ENCODE measurements at regions not wholly inside any gene's neighbourhood (a gene's known extent, or its start where the extent isn't known, plus 50 kb on each side); places are given as distances from the start of the nearest gene placed in this dataset.

- DNase-seq = peak; percentile 89
Observed at GRCh38 chr6:134707342-134708031, 242.4 kb downstream of the ALDH8A1 start.

DNA sequence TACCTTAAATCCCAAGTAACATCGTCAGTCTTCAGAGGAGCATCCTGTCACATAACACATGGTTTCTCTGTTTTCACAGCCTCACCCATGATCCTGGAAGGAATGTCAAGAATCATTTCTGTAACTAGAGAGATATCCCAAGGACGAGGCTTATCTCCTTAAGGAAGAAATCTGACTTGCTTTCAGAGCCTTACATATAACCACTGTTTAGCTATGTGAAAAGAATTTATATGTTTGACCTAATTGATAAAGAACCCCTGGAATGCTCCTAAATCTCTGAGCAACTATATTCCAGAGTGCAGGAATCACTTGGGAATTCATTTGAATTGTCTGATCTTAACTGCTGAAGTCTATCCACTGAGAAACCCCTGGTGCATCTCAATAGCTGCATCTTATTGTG, 243.1 kb downstream of the ALDH8A1 start:
- peak; percentile 85 for DNase-seq

DNA sequence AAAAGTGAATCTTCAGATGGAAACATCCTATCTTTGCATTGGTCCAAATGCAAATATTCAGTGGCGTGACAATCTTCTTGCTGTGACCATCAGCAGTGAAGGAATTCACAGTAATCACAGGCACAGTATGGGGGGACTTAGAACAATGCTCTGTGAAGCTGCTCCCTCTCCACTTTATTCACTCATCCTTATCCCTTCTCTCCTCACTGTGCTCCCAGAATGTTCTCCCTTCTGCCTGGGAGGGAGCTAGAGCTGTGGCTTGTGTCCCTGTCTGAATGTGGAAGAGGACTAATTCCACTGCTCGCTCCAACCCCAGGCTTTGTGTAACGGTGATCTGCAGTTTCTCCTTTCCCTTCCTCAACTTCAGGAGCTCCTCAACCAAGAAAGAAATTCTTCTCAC, 243.7 kb downstream of the ALDH8A1 start:
- DNase-seq = no peak

- DNase-seq = no peak
Observed at GRCh38 chr6:134703206-134703605, 246.7 kb downstream of the ALDH8A1 start.

GRCh38 chr6:134702279-134702678, 247.6 kb downstream of the ALDH8A1 start:
- no peak for DNase-seq

DNA sequence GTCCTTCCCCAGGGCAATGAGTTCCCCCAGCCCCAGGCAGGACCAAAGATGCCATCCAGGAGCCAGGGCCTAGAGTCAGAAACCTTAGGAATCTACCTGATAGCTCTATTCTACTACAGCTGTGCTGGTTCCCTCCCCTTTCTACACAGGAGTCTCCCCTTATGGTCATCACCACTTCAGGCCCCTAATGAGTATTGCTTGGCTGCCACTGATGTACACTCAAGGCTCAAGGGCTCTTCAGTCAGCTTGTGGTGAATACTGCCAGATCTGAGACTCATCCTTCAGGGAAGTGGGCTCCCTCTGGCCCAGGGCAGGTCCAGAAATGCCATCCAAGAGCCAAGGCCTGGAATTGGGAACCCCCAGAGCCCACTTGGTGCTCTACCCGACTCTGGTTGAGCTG, 248.6 kb downstream of the ALDH8A1 start:
- no peak for DNase-seq

GRCh38 chr6:134698228-134698627, 251.7 kb downstream of the ALDH8A1 start:
- DNase-seq = no peak

DNA sequence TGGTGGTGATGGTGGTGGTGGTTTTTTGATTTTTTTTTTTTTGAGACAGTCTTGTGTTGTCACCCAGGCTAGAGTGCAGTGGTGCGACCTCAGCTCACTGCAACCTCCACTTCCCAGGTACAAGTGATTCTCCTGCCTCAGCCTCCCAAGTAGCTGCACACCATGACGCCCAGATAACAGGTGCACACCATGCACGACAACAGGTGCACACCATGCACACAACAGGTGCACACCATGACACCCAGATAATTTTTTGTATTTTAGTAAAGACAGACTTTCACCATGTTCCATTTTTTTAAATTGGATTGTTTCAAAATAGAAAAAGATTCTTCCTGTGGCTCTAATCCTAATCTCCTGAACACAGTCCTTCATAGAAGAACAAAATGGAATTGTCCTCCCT, 257.9 kb downstream of the ALDH8A1 start:
- DNase-seq = no peak

DNA sequence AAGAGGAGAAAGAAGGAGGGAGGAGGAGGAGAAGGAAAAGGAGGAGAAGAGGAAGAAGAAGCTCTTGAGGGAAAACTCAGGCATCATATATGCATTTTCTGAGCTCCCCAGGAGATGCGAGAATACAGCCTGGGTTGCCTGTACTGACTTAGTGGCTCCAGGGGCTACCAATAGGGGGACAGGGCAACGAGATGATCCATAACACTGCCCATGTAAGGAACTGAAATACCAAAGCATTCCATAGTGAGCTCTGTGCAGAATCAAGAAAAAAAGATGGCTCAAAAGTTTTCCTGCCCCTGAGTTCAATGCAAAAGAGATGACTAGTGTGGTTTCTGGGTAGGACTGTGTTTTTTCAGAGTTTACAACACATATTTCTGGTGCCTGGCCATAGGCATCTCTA, 258.7 kb downstream of the ALDH8A1 start:
- no peak for DNase-seq

- DNase-seq = no peak
Observed at GRCh38 chr6:134690048-134690447, 259.9 kb downstream of the ALDH8A1 start.

DNA sequence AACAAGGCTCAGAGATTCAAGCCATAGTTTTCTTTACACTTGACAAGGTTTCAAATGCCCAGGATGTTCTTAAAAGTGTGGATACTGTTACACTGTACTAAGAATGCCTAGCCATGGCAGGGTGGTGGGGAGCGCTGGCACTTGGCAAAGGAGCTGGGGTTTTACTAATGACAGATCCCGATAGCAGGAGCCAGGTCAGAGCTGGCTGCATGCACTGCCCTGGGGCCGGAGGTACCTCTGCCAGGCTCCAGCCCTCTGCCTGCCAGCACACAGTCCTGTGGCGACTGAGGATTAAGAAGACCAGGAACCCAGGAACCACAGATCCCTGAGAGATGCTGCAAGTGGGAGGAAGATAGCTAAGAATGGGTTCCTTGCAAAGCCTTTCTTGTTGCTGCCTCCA, 260.3 kb downstream of the ALDH8A1 start:
- DNase-seq = no peak

- no peak for DNase-seq
Observed at GRCh38 chr6:134689177-134689576, 260.7 kb downstream of the ALDH8A1 start.

GRCh38 chr6:134686071-134686470, 263.8 kb downstream of the ALDH8A1 start:
- peak; percentile 62 for DNase-seq

DNA sequence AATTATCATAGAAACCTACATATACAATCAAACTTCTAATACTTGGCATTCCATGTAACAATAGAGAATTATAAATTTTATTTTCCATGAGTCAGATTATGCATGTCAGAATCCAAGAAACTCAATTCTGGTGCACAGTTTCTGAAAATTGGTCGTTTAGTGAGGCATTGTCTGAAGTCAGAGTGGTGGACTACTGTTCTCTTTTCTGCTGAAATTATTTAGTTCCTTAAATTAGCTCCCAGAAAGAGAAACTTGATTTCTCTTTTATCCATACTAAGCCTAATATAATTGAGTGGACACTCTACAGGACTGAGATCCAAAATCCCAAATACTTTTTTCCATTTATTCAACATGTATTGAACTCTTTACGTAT, 265.5 kb downstream of the ALDH8A1 start:
- DNase-seq = no peak

- no peak for DNase-seq
Observed at GRCh38 chr6:134683783-134684422, 266.0 kb downstream of the ALDH8A1 start.

DNA sequence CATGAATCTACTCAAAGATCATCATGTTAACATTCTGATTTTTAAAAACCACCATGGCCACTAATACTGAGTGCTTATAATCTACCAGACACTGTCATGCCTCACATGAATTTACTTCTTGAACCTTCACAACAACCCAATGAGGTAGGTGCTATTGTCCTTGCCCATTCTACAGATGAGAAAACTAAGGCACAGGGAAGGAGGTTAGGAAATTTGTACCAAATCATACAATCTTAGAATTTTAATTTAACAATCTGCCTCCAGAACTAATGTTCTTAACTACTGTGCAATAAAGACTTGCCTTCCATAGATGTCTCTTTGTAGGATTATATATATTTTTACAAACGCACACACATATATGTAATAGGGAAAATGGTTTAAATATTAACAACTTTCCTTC, 269.5 kb downstream of the ALDH8A1 start:
- no peak for DNase-seq

GRCh38 chr6:134680021-134680420, 269.9 kb downstream of the ALDH8A1 start:
- DNase-seq = no peak

GRCh38 chr6:134678436-134678889, 271.4 kb downstream of the ALDH8A1 start:
- peak; percentile 92 for DNase-seq

DNA sequence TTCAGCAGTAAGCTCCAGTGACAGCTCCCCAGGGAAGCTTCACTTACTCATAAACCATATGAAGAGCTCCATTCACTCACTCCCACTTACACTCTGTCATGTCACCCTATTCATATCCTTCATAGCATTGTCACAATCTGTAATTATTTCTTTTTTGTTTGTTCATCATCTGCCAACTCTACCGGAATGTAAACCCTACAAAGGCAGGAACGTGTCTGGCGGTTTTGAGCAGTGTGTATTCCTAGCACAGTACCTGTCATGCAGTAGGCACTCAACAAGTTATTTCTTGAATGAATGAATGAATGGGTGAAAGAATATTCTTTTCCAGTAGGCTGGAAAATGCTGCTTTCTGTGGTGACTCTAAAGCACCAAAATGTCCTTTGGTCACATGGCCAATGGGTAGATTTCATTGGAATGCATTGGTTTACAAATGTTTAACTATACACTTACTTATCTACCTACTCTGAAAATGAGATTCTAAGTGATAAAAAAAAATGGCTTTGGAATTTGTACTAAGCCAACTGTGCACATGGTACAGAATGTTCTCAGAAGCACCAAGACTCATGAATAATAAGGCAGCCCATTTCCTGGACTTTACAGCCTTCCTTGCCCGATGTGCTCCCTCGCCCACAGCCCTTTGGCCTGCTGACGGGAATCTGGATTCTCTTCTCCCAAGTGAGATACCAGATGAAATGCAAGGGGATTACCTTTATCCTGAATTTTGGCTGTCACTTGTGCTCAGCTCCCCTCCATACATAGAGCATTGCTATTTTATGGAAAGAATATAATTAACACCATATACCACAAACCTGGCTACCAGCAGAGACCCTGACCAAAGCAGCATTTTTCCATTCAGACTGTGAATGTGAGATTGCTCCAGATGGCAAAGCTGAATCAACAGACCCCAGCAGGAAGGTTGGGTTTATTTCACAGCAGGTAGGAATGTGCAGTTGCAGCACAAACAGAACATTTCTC, 273.3 kb downstream of the ALDH8A1 start:
- no peak for DNase-seq

- DNase-seq = no peak
Observed at GRCh38 chr6:134675110-134676054, 274.5 kb downstream of the ALDH8A1 start.

- DNase-seq = no peak
Observed at GRCh38 chr6:134674562-134674961, 275.3 kb downstream of the ALDH8A1 start.

DNA sequence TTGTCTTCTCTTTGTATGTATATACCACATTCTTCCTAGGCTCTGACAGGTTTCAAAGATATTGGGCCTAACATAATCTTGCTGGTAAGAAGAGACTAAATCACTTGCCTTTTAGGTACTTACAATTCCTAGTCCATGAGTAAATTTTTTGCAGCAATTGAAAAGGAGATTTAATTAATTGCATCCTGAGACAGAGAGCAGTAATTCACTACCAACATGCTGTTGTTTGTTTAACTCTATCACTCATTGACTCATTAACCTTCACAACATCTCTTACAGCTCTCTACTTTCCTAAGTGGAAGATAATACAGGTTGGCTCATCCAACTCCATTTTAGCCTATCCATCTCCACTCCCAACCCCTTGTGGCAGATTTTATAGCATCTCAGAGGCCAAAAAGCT, 280.4 kb downstream of the ALDH8A1 start:
- no peak for DNase-seq
